DMS53 (cell line): ENCODE measurements at regions not wholly inside any gene's neighbourhood (a gene's known extent, or its start where the extent isn't known, plus 50 kb on each side); places are given as distances from the start of the nearest gene placed in this dataset.

Experiments used
- DNase-seq: peaks from one replicate; lab custom pipeline; 2025; lab: John Stamatoyannopoulos, UW

DNA sequence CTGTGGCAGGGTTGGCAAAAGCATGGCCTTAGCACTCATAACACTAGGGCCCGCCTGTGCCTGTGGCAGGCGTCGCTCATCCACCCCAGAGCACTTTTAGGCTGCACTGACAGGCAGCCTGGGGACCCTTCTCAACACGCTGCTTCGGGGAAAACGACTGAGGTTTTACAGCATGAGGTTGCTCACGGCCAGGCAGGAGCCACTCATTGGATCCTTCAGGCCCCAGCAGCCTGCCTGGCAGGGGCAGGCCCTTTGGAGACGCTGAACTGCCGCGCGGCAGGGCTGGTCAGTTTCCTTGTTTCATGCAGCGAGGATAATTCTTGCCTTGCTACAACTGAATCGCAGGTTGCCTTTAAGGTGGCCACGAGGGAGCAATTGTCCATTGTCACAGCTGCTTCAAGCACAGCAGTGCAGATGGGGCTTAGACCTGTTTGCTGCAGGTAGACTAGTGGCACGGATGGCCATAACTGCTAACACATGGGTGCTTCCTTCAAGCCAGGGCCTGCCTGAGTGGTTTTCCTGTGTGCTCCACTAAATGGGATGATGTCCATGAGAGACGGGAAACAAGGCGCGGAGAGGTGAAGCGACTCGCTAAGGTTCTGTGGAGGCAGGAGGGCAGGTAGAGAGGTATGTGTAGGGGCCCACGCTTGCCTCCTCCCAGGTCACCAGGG lies 49.9 kb upstream of the HS6ST1 start:
- no peak for DNase-seq

GRCh38 chr2:128369108-128369555 lies 50.5 kb upstream of the HS6ST1 start:
- DNase-seq = no peak

GRCh38 chr2:128369602-128370467 lies 51.2 kb upstream of the HS6ST1 start:
- DNase-seq = no peak

- no peak for DNase-seq
These were observed 52.0 kb upstream of the HS6ST1 start for GRCh38 chr2:128370468-128371247.

GRCh38 chr2:128371248-128371630 lies 52.6 kb upstream of the HS6ST1 start:
- DNase-seq = no peak

GRCh38 chr2:128371648-128372345 lies 53.1 kb upstream of the HS6ST1 start:
- DNase-seq = no peak

GRCh38 chr2:128372621-128373341 lies 54.1 kb upstream of the HS6ST1 start:
- DNase-seq = no peak

DNA sequence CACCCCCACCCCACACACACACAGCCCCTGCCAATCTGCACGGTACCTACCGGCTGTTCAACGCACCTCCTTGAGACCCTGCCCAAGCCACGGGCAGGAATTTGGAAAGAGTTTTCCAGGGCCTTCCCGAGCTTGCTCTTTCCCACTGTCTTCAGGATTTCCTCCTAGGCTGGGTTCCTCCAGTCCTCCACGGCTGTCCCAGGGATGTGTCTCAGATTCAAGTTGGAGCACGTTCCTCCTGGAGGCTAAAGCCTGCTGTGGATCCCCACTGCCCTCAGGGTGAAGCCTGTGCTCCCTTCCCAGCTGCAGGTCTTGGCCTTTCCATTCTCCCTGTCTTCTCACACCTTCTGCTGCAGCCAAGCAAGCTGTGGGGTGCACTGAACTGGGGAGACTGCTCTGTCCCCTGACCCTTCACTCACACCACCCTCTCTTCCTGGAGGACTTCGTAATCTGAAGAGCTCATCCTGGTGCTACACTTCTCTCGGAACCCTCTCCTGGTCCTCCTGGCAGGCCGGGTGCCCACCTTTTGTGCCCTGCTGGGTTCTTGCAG lies 54.9 kb upstream of the HS6ST1 start:
- DNase-seq = no peak

GRCh38 chr2:128374001-128374710 lies 55.5 kb upstream of the HS6ST1 start:
- no peak for DNase-seq

- DNase-seq = no peak
These were observed 56.2 kb upstream of the HS6ST1 start for GRCh38 chr2:128374711-128375413.

DNA sequence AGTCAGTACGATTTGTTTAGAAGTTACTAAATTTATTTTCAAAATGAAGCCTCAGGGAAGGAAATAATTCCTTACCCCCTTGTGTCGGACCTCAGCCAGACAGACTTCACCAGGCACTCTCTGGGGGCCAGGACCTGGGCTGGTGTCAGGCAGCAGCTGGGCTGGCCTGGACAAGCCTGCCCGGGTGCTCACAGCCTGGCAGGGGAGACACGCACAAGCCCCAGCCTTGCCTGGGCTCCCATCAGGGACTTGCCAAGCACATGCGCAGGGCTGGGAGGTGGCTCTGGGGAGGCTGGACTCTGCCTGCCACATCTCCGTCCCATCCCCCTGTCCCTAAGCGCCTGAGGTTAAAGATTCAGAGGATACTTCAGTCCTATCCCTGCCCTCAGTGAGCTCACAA lies 56.8 kb upstream of the HS6ST1 start:
- DNase-seq = no peak

DNA sequence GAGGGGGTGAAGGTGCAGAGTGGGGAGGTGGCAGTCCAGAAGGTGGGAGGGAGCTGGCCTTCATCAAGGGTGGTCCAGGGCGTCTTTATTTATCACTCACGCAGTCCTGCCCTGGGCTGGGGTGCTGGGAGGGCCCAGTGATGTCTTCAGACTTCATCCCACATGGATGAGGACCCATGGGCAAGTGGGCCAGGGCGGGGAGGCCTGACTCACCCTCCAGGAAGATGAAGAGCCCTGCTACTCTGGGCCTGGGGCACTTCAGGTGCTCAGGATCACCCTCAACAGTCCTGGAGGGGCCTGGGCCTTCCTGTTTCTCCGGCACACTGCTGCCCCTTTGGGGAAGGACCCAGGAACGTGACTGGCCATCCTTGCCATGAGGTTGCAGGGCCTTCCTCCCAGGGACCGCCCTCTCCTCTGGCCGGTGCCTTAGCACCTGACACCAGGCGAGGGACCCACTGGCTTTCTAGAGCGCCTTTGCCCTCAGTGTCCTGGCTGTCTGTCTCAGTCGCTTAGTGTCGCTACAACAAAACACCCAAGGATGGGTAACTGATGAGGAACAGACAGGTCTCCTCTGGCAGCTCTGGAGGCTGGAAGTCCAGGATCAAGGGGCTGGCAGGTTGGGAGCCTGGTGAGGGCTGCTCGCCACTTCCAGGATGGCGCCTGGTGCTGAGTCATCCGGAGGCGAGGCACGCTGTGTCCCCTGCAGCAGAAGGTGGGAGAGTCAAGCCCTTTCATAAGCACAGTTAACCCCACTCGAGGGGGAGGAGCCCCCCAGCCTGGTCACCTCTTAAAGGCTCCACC lies 57.8 kb upstream of the HS6ST1 start:
- DNase-seq = no peak

GRCh38 chr2:128377071-128377910 lies 58.6 kb upstream of the HS6ST1 start:
- DNase-seq = no peak

GRCh38 chr2:128378231-128379020 lies 59.8 kb upstream of the HS6ST1 start:
- no peak for DNase-seq

GRCh38 chr2:128379021-128380015 lies 60.6 kb upstream of the HS6ST1 start:
- no peak for DNase-seq
